ENCODE measurements at regions not wholly inside any gene's neighbourhood (a gene's known extent, or its start where the extent isn't known, plus 50 kb on each side); places are given as distances from the start of the nearest gene placed in this dataset.

- TF ChIP-seq CTCF (IDR thresholded peaks at IDR 0.05) (no peak), POLR2A (IDR thresholded peaks at IDR 0.05) (no peak)
Observed at GRCh38 chr13:75931116-75931515, 295.0 kb downstream of the LMO7 start.
